Inflammatory macrophage treated with lipopolysaccharide for 4 hours (primary cell): ENCODE measurements at regions not wholly inside any gene's neighbourhood (a gene's known extent, or its start where the extent isn't known, plus 50 kb on each side); places are given as distances from the start of the nearest gene placed in this dataset.
"Not testable (repeated sequence)": the region's sequence is repeated elsewhere in the genome, so short reads cannot be mapped to it uniquely, and the experiment has no call there.

ENCODE experiments used
- DNase-seq: peaks from one replicate; pipeline ENCODE4 v3.0.0-alpha.2; 2020

DNA sequence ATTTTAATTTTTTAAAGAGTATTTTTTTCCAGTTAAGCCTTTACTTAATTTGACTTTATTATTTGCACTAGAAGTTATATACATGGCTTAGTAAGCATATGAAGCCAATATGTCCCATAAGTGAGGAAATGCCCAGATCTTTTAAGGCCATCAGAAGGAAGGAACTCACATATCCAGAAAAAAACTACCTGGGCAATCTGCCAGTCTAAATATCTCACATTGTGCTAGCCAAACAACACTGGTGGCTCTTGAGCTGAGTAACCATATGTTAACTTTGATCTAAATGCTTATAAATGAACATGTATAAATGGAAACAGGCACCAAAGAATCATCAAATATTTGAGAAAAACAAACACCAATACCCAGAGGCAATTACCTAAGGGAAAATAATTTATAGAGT lies 138.6 kb upstream of the APOOL start:
- DNase-seq: no peak

DNA sequence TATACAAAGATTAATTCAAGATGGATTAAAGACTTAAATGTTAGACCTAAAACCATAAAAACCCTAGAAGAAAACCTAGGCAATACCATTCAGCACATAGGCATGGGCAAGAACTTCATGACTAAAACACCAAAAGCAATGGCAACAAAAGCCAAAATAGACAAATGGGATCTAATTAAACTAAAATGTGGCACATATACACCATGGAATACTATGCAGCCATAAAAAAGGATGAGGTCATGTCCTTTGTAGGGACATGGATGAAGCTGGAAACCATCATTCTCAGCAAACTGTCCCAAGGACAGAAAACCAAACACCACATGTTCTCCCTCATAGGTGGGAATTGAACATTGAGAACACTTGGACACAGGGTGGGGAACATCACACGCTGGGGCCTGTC lies 133.4 kb upstream of the APOOL start:
- DNase-seq: not testable (repeated sequence)

DNA sequence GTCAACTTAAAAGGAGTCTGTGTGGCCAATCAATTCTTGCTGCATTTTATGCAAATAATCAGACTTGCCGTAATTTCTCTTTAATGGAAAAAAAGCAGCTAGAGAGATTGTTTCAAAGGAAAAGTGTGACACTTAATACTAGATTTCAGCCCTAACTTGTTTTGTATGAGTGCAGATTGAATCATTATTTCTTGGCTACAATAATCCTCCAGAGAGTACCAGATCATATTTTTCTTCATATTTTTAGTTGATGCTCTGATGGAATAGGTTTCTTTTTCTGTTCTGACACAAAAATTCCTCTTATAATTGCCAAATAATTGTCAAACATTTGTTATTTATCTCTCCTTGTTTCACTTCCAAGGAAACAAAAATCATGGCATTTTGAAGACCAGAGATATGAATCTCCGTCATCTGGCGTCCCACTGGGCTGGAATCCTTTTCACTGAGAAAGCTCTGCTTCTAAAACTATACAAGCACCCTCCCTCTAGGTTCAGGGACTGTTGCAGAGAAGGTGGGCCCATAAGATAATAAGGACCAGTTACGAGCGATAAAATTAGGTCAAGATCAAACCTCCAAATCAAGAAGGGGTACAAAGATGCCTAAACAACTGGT lies 131.4 kb upstream of the APOOL start:
- not testable (repeated sequence) for DNase-seq

DNA sequence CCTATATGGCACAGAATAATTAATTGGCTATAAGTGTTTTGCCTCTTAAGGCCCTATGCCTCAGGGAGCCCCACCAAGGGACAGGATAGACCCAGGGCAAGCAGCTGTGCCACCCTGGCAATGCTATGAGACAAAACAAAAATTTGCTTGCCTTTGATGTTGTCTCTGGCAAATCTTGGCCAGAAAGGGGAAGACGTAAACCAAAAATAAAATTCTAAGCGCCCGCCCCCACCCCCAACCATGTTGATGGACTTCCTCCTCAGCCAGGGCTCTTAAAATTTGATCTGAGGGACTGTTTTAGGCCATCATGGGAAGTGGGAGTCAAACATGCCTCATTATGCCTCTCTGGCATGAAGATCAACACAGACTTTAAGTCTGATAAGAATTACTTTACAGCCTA lies 130.5 kb upstream of the APOOL start:
- no peak for DNase-seq

DNA sequence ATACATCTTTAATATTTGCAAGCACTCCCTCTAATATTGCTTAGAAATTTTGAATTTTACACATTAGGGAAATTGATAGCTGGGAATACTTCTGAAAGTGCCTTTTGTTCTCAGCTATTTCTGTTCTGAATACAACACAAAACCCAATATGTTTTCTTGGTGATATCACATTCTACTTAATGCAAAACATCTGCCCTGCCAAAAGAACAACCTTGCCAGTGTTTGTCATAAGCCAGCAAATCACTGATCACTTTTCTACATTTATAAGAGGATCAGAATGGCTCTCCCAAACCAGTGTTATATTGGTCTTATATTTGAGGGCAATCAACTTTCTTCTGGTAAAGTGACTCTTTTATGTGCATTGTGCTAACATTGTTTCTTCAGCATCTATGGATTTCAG lies 126.8 kb upstream of the APOOL start:
- no peak for DNase-seq

DNA sequence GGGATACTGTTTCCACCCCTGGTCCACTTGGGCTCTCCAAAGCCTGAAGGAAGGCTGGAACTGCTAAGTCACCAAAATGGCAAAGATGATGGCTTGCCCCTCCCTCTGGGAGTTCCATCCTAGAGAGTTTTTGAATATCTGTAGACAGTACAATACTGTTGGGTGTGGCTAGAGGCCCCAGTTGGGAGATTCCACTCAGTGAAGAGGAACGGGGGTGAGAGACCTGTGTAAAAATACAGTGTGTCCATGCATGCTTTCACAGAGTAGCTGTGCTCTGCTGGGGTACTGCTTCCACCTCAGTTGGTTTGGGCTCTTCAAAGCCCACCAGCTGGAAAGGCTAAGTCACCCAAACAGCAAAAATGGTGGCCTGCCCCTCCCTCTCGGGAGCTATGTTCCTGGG lies 109.8 kb upstream of the APOOL start:
- DNase-seq: no peak

DNA sequence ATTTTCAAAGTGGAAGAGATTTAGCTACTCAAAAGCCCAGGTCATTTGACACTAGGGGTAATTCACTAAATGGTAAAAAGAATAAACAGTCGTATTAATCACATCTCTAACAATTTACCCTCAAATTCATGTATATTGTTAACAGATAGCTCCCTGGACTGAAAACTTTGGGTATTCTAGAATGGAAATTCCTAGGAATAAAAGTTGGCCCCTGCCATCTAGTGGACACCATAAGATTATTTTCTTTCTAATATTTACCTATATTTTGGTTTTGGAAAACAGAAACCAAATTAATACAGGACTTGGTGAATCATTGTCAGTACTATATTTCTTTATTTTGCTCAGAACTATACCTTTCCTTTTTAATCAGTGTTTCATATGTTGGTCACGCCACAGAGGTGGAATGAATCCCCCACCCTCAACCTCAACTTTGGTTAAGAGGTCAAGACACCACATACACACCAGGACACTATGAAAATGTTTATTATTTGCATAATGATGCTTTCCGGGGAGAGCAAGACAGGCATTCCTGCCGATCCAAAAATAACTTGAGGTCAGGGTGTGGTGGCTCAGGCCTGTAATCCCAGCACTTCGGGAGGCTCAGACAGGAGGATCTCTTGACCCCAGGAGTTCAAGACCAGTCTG lies 96.2 kb upstream of the APOOL start:
- peak; percentile 8 for DNase-seq

DNA sequence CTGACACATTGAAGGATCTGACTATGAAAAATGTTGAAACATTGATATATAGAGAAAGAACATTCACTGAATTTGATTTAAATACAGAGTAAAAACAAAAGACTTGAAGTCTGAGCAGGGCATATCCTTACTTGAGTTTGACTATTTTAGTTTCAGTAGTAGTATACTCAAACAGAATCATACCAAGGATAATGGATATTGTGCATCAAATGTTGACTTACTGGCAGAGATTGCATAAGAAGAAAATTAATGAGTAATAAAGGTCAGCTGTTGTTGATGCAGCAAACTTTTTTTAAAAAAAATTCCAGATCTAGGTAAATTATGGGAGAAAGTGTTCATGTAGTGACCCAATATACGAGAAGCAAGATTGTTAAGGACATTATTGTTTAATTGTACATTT lies 94.5 kb upstream of the APOOL start:
- DNase-seq: no peak

DNA sequence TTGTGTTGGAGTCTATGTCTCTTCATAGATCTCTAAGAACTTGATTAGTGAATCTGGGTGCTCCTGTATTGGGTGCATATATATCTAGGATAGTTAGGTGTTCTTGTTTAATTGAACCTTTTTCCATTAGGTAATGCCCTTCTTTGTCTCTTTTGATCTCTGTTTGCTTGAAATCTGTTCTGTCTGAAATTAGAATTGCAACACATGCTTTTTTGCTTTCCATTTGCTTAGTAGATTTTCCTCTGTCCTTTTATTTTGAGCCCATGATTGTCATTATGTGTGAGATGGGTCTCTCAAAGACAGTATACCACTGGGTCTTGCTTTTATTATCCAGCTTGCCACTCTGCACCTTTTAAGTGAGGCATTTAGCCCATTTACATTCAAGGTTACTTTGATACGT lies 79.1 kb upstream of the APOOL start:
- no peak for DNase-seq

DNA sequence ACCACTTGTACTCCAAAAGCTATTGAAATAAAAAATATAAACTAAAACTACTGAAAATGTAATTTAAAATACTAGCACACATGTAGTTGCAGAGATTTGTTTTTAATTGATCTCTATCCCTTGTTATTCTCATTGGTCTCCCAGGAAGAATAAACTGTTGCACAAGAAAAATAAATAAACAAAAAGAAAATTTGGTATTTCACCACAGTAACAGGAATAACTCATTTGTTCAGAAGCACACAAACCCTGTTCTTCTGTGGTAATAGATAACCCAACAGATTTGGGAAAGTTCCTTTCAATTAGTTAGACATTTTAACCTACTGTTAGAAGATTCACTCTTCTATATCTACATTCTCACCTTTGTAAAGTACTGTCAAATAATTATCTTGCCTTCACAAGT lies 70.9 kb upstream of the APOOL start:
- no peak for DNase-seq

DNA sequence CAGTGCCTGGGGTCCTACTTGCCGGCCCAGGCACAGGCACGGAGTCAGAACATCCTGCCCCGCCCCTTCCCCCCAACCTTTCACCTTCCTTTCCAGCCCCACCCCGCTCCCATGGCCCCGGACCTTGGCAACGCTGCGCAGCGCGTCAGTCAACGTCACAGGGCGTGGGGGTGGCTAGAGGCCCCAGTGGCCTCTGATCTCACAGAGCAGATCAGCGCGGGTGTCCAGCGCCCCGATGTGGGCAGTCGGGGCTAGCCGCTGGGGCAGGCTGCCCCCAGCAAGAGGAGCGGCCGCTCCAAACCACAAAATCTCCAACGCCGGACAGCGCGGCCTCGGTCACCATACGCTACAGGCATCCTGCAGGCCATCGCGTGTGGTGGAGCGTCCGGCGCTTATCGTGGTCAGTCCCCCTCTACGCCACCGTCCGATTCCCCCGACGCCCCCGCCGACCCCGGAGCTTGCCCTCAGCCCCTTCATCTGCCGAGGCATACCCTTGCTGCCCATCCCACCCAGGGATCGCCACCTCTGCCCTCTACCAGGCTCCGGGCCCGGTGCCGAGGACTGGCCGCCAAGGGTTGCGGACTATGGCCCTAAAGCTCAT lies 69.6 kb upstream of the APOOL start:
- no peak for DNase-seq
